ENCODE measurements at regions not wholly inside any gene's neighbourhood (a gene's known extent, or its start where the extent isn't known, plus 50 kb on each side); places are given as distances from the start of the nearest gene placed in this dataset.
A peak's percentile ranks its signal among the peaks of the same experiment; 100 is the strongest.

DNA sequence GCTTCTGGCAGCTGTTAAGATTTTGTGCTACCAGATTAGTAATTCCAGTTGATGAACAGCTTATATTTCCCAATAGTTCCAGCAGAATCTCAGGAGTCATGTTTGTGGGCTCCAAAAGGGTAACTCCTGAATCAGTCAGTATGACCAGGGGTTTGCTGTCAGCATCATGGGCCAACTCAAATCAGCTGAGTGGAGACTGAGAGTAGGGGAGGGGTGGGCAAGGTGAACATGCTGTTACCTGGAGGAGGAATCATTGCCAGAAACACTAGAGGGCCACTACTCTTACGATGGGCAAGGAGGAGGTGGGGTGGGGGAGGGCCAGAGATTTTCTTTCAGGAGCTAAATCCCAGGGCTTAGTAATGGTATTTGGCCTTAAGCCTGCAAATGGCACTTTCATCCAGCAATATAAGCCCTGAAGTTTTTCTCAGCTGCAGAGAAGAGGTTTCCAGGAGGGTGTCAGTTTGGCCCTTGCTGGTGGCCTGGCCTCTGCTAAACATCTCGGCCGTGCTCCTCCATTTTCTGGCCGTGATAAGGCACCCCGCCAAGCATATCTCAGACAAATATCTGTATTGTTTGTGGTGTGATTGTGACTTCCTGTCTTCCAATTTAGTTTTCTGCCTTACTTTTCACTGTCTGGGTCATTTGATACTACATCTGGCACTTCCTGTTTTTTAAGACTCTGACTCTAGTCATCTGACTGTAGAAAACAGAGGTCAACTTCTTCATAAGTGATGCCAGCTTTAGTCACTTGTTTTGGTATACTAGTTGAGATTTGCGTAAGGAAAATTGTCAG lies 120.5 kb upstream of the CXCR4 start:
- Histone ChIP-seq H3K27ac (peak overlapping the region; percentile 57 to 96), H3K9me3 (no peaks in the 10 kb centered on the region), H3K36me3 (no peaks in the 10 kb centered on the region), H3K27me3 (no peaks in the 10 kb centered on the region), H3K4me3 (no peak overlapping the region), H3K4me1 (peaks cover 6 to 27% of the 10 kb centered on the region in 2 donors)
- ATAC-seq (peak; percentile 78), DNase-seq (no peak)
- intact Hi-C loops (cut with DNase I) = no loop called here
- TF ChIP-seq, protein P1, sequence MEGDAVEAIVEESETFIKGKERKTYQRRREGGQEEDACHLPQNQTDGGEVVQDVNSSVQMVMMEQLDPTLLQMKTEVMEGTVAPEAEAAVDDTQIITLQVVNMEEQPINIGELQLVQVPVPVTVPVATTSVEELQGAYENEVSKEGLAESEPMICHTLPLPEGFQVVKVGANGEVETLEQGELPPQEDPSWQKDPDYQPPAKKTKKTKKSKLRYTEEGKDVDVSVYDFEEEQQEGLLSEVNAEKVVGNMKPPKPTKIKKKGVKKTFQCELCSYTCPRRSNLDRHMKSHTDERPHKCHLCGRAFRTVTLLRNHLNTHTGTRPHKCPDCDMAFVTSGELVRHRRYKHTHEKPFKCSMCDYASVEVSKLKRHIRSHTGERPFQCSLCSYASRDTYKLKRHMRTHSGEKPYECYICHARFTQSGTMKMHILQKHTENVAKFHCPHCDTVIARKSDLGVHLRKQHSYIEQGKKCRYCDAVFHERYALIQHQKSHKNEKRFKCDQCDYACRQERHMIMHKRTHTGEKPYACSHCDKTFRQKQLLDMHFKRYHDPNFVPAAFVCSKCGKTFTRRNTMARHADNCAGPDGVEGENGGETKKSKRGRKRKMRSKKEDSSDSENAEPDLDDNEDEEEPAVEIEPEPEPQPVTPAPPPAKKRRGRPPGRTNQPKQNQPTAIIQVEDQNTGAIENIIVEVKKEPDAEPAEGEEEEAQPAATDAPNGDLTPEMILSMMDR (IDR thresholded peaks at IDR 0.05) = no peak

DNA sequence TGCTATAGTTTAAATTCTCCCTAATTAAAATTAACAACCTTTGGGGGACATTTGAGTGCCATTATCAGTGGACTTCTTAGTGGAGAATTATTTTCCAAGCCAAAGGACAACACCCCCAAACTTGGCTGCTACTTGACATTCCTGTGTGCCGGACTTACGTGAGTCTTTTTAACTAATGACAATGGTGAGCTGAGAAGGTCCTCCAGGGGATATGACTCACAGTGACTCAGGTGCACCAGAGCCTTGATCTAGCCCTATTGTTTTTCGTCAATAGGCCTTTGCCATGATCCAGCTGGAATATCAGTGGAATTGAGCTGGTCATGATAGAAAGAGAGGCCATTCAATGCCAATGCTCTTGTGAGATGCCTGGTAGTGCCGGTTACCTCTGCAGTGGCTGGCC lies 118.1 kb upstream of the CXCR4 start:
- peaks cover 6 to 29% of the 10 kb centered on the region in 2 donors for H3K4me1 ChIP-seq
- intact Hi-C loops (cut with DNase I) = no loop called here
- peak; percentile 29 for ATAC-seq

DNA sequence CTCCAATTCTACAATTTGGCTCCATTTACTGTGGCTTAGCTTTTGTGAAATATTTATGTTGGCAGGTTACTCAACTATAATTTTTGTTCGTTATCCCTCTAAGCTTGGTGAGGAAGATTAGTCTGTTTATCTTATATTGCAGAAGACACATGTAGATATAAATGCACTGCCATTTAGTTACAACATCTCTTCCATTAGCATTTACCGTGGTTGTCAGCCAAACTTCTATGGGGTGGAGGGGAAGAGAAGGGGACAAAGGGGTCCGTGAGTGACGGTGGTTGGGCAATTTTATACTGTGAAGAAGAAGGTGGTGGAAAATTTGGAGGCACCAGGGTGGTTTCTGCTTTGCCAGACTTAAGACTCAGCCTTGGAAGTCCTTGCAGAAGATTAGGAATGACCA lies 117.6 kb upstream of the CXCR4 start:
- Histone ChIP-seq H3K4me3 (no peak overlapping the region), H3K4me1 (peaks cover 6 to 29% of the 10 kb centered on the region in 2 donors), H3K27me3 (no peaks in the 10 kb centered on the region), H3K27ac (no peak overlapping the region), H3K36me3 (no peaks in the 10 kb centered on the region), H3K9me3 (no peaks in the 10 kb centered on the region)
- ATAC-seq = no peak
- TF ChIP-seq, protein P1 (IDR thresholded peaks at IDR 0.05) = no peak
- DNase-seq = no peak
- intact Hi-C loops (cut with DNase I) = no loop called here

More for the DNA sequence above, 118.1 kb upstream of the CXCR4 start:
- no peak overlapping the region for H3K4me3 ChIP-seq
- TF ChIP-seq, protein P1 (IDR thresholded peaks at IDR 0.05) = no peak
- no peaks in the 10 kb centered on the region for H3K9me3 ChIP-seq
- H3K27ac ChIP-seq = no peak overlapping the region
- no peaks in the 10 kb centered on the region for H3K36me3 ChIP-seq
- no peaks in the 10 kb centered on the region for H3K27me3 ChIP-seq
- no peak for DNase-seq

DNA sequence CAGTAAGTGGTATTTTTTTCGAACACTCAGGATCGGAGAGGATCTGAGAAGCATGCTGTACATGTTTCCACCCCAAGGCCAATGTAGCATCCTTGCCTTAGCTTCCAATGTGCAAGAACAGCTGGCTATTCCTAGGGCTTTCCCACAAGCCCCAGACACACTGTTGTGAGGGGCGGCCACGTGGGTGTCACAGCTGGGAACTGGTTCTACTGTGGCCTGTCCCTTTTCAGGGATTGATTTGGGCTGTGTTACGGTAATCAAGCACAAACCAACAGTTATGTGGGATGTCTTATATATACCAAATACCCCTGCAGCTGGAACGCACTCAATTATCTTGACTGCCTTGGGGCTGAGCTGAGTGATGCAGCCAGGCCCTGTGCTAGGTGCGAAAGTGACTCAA lies 116.3 kb upstream of the CXCR4 start:
- Histone ChIP-seq H3K4me1 (peaks cover 6 to 20% of the 10 kb centered on the region in 2 donors), H3K27me3 (no peaks in the 10 kb centered on the region), H3K27ac (no peak overlapping the region), H3K36me3 (no peaks in the 10 kb centered on the region), H3K9me3 (no peaks in the 10 kb centered on the region), H3K4me3 (no peak overlapping the region)
- TF ChIP-seq, protein P1 (IDR thresholded peaks at IDR 0.05) = no peak
- ATAC-seq = no peak
- intact Hi-C loops (cut with DNase I) = no loop called here
- DNase-seq = no peak

DNA sequence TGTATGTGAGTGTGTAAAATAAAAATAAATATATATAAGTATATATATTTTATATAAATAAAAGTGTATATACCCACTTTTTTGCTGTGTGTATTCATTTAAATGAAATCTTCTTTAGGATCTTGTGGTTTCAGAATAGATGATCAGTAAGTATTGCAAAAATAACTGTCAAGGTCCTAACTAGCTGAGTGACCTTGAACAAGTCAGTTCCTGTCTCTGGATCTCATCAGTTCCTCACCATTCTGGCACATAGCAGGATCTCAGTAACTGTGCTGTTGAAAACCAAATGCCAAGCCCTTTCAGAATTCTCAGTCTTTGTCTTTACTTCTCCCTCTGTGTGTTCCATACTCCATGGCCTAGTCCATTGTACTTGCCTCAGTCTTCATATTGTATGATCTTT lies 115.3 kb upstream of the CXCR4 start:
- TF ChIP-seq, protein P1 (IDR thresholded peaks at IDR 0.05) = no peak
- no peak for ATAC-seq
- intact Hi-C loops (cut with DNase I) = no loop called here
- no peak for DNase-seq
- Histone ChIP-seq H3K27ac (no peak overlapping the region), H3K27me3 (no peaks in the 10 kb centered on the region), H3K9me3 (no peaks in the 10 kb centered on the region), H3K36me3 (no peaks in the 10 kb centered on the region), H3K4me1 (peaks cover 3 to 10% of the 10 kb centered on the region in 2 donors), H3K4me3 (no peak overlapping the region)

Measured in left lung (tissue), 4 donors.